ENCODE measurements at regions not wholly inside any gene's neighbourhood (a gene's known extent, or its start where the extent isn't known, plus 50 kb on each side); places are given as distances from the start of the nearest gene placed in this dataset.

- DNase-seq: no peak
These were observed 189.5 kb downstream of the REEP3 start for GRCh38 chr10:63710703-63711102.

- no peak for DNase-seq
These were observed 190.2 kb downstream of the REEP3 start for GRCh38 chr10:63711361-63711760.

GRCh38 chr10:63711867-63712716 lies 190.9 kb downstream of the REEP3 start:
- peak; percentile 88 for DNase-seq

GRCh38 chr10:63712717-63713115 lies 191.5 kb downstream of the REEP3 start:
- DNase-seq: no peak

- peak; percentile 90 for DNase-seq
These were observed 192.3 kb downstream of the REEP3 start for GRCh38 chr10:63713191-63714144.

- DNase-seq: no peak
These were observed 194.9 kb downstream of the REEP3 start for GRCh38 chr10:63716016-63716580.

- DNase-seq: no peak
These were observed 196.0 kb downstream of the REEP3 start for GRCh38 chr10:63717027-63717715.

GRCh38 chr10:63718006-63718405 lies 196.8 kb downstream of the REEP3 start:
- no peak for DNase-seq

- DNase-seq: peak; percentile 56
These were observed 197.2 kb downstream of the REEP3 start for GRCh38 chr10:63718421-63718820.

GRCh38 chr10:63719226-63719856 lies 198.1 kb downstream of the REEP3 start:
- no peak for DNase-seq

- DNase-seq: no peak
These were observed 198.9 kb downstream of the REEP3 start for GRCh38 chr10:63720072-63720537.

- peak; percentile 56 for DNase-seq
These were observed 199.5 kb downstream of the REEP3 start for GRCh38 chr10:63720676-63721075.

GRCh38 chr10:63722537-63722936 lies 201.3 kb downstream of the REEP3 start:
- DNase-seq: no peak

GRCh38 chr10:63723320-63723719 lies 202.1 kb downstream of the REEP3 start:
- no peak for DNase-seq

- no peak for DNase-seq
These were observed 202.5 kb downstream of the REEP3 start for GRCh38 chr10:63723741-63724140.

- DNase-seq: no peak
These were observed 203.7 kb downstream of the REEP3 start for GRCh38 chr10:63724922-63725321.

- no peak for DNase-seq
These were observed 205.7 kb downstream of the REEP3 start for GRCh38 chr10:63726867-63727266.

GRCh38 chr10:63727636-63728035 lies 206.4 kb downstream of the REEP3 start:
- DNase-seq: no peak

- no peak for DNase-seq
These were observed 214.1 kb downstream of the REEP3 start for GRCh38 chr10:63735305-63735704.

- DNase-seq: no peak
These were observed 217.2 kb downstream of the REEP3 start for GRCh38 chr10:63738410-63738809.

GRCh38 chr10:63744060-63744941 lies 223.1 kb downstream of the REEP3 start:
- DNase-seq: no peak
